NT2/D1 (cell line): ENCODE measurements at regions not wholly inside any gene's neighbourhood (a gene's known extent, or its start where the extent isn't known, plus 50 kb on each side); places are given as distances from the start of the nearest gene placed in this dataset.

Source experiments
- SUZ12 ChIP-seq: IDR thresholded peaks from 2 replicates; pipeline ENCODE4 v1.6.1; 2011; ENCODE audit not compliant: insufficient read length, insufficient read depth; ENCODE audit errors: extremely low read depth
- YY1 ChIP-seq: IDR thresholded peaks from 2 replicates; pipeline ENCODE4 v1.6.1; 2011; ENCODE audit not compliant: insufficient read length, insufficient read depth

GRCh38 chrX:9131066-9131465 lies 97.1 kb upstream of the FAM9B start:
- TF ChIP-seq SUZ12 (no peak), YY1 (no peak)
